ENCODE measurements at regions not wholly inside any gene's neighbourhood (a gene's known extent, or its start where the extent isn't known, plus 50 kb on each side); places are given as distances from the start of the nearest gene placed in this dataset.
"Not testable (repeated sequence)": the region's sequence is repeated elsewhere in the genome, so short reads cannot be mapped to it uniquely, and the experiment has no call there.

DNA sequence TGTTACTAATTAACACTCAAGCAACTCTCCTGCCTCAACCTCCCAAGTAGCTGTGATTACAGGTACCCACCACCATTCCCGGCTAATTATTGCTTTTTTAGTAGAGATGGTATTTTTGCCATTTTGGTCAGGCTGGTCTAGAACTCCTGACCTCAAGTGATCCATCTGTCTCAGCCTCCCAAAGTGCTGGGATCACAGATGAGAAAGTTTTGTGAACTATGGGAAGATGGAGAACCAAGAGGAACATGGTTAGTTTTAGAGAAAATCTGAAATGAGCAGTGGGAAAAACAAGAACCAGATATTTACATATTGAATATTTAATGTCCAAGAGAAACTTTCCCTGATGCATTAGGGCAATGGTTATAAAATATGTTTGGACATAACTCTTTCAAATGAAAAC, 863.6 kb upstream of the MIR17HG start:
- ATAC-seq (replicated peaks in 1 of 2), result no peak
- Mint-ChIP-seq H3K27me3 (ENCODE audit: low read depth) (no peaks in the 10 kb centered on the region), H3K4me3 (no peak overlapping the region), H3K27ac (no peak overlapping the region), H3K36me3 (ENCODE audit: insufficient read depth in 2 of 2) (no peaks in the 10 kb centered on the region), H3K9me3 (peaks cover 5 to 6% of the 10 kb centered on the region in 2 donors), H3K4me1 (ENCODE audit: low read depth) (no peaks in the 10 kb centered on the region)
- no peak for DNase-seq

- no peak for ATAC-seq (replicated peaks in 1 of 2)
- no peak overlapping the region for H3K27ac Mint-ChIP-seq
- no peaks in the 10 kb centered on the region for H3K36me3 Mint-ChIP-seq (ENCODE audit: insufficient read depth in 2 of 2)
- DNase-seq, result no peak
- H3K27me3 Mint-ChIP-seq (ENCODE audit: low read depth), result no peaks in the 10 kb centered on the region
- H3K4me3 Mint-ChIP-seq, result no peak overlapping the region
- peaks cover 3 to 6% of the 10 kb centered on the region in 2 donors for H3K9me3 Mint-ChIP-seq
- no peaks in the 10 kb centered on the region for H3K4me1 Mint-ChIP-seq (ENCODE audit: low read depth)
Measured at GRCh38 chr13:90485436-90485835, 862.1 kb upstream of the MIR17HG start.

GRCh38 chr13:90492872-90493271, 854.6 kb upstream of the MIR17HG start:
- Mint-ChIP-seq H3K9me3 (peaks cover 0 to 7% of the 10 kb centered on the region in 2 donors), H3K4me1 (ENCODE audit: low read depth) (no peaks in the 10 kb centered on the region), H3K27ac (no peak overlapping the region), H3K27me3 (ENCODE audit: low read depth) (no peaks in the 10 kb centered on the region), H3K4me3 (no peak overlapping the region), H3K36me3 (ENCODE audit: insufficient read depth in 2 of 2) (no peaks in the 10 kb centered on the region)
- DNase-seq, result no peak
- no peak for ATAC-seq (replicated peaks in 1 of 2)

DNA sequence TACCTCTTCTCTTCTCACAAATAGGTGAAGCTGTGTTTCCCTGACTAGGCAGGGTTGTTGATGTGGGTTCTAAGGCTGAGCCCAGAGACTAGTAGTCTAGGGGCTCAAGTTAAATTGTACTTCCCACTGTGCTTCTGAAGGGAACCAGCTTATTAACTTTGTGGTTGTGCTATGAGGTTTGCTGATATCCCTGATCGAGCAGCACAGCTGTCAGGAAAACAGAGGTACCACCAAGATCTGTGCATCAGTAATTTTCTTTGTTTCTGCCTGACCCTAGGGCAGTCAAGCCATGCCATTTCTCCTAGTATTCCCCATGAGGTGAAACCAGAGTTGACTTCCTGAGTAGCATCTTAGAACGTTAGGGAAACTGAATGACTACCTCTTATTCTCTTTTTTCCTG, 853.8 kb upstream of the MIR17HG start:
- Mint-ChIP-seq H3K27ac (no peak overlapping the region), H3K9me3 (peaks cover 0 to 7% of the 10 kb centered on the region in 2 donors), H3K36me3 (ENCODE audit: insufficient read depth in 2 of 2) (no peaks in the 10 kb centered on the region)

DNA sequence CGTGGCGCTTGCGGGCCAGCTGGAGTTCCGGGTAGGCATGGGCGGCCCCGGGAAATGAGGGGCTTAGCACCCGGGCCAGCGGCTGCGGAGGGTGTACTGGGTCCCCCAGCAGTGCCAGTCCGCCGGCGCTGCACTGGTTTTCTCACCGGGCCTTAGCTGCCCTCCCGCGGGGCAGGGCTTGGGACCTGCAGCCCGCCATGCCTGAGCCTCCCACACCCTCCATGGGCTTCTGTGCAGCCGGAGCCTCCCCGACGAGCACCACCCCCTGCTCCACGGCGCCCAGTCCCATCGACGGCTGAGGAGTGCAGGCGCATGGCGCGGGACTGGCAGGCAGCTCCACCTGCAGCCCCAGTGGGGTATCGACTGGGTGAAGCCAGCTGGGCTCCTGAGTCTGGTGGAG, 852.6 kb upstream of the MIR17HG start:
- not testable (repeated sequence) for H3K4me1 Mint-ChIP-seq (ENCODE audit: low read depth); H3K9me3 Mint-ChIP-seq; DNase-seq; H3K27me3 Mint-ChIP-seq (ENCODE audit: low read depth); H3K27ac Mint-ChIP-seq; ATAC-seq (replicated peaks in 1 of 2); H3K36me3 Mint-ChIP-seq (ENCODE audit: insufficient read depth in 2 of 2); H3K4me3 Mint-ChIP-seq

More for the DNA sequence above, 853.8 kb upstream of the MIR17HG start:
- Mint-ChIP-seq H3K27me3 (ENCODE audit: low read depth) (no peaks in the 10 kb centered on the region), H3K4me1 (ENCODE audit: low read depth) (no peaks in the 10 kb centered on the region), H3K4me3 (no peak overlapping the region)
- ATAC-seq (replicated peaks in 1 of 2) (no peak), DNase-seq (no peak)

DNA sequence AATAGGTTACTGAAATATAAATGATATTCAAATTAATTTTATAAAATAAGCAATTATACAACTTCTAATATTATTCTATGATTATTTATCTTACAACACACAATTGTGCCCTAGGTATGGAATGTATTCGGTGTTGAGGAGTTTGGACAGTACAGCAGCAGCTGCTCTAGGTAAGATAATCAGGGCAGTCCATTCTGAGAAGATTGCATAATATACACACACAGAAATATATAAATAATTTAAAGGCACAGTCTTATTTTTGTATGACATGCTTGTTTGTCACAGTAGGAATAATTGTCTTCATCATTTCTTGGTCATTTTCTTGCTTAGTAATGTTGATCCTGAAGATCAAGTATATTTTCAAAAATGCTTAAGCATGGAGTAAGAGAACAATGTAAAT, 849.4 kb upstream of the MIR17HG start:
- Mint-ChIP-seq H3K36me3 (ENCODE audit: insufficient read depth in 2 of 2) (no peaks in the 10 kb centered on the region), H3K9me3 (peaks cover 0 to 7% of the 10 kb centered on the region in 2 donors), H3K4me1 (ENCODE audit: low read depth) (no peaks in the 10 kb centered on the region), H3K27ac (no peak overlapping the region), H3K4me3 (no peak overlapping the region), H3K27me3 (ENCODE audit: low read depth) (no peaks in the 10 kb centered on the region)
- no peak for DNase-seq
- ATAC-seq (replicated peaks in 1 of 2), result no peak

GRCh38 chr13:90498816-90499215, 848.7 kb upstream of the MIR17HG start:
- no peaks in the 10 kb centered on the region for H3K4me1 Mint-ChIP-seq (ENCODE audit: low read depth)
- no peaks in the 10 kb centered on the region for H3K36me3 Mint-ChIP-seq (ENCODE audit: insufficient read depth in 2 of 2)
- peaks cover 1 to 5% of the 10 kb centered on the region in 2 donors for H3K9me3 Mint-ChIP-seq

DNA sequence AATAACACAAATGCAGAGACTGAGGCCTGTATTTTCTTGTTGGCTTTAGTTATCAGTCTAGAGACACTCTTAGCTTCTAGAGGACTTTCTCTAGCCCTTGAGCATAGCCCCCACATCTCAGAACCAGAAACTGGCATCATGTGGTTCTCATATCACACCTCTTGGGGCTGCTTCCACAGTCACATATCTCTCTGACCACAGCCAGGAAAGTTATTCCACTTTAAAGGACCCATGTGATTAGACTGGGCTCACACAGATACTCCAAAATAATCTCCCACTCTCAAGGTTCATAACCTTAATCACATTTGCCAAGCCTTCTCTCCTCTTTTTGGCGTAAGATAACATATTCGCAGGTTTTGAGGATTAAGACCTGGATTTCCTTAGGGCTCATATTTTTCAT, 846.9 kb upstream of the MIR17HG start:
- DNase-seq (no peak), ATAC-seq (replicated peaks in 1 of 2) (no peak)
- H3K27me3 Mint-ChIP-seq (ENCODE audit: low read depth), result no peaks in the 10 kb centered on the region
- no peak overlapping the region for H3K4me3 Mint-ChIP-seq
- no peaks in the 10 kb centered on the region for H3K36me3 Mint-ChIP-seq (ENCODE audit: insufficient read depth in 2 of 2)
- H3K9me3 Mint-ChIP-seq, result peaks cover 1 to 4% of the 10 kb centered on the region in 2 donors
- H3K27ac Mint-ChIP-seq, result no peak overlapping the region
- no peaks in the 10 kb centered on the region for H3K4me1 Mint-ChIP-seq (ENCODE audit: low read depth)

More at GRCh38 chr13:90498816-90499215, 848.7 kb upstream of the MIR17HG start:
- Mint-ChIP-seq H3K4me3 (no peak overlapping the region), H3K27me3 (ENCODE audit: low read depth) (no peaks in the 10 kb centered on the region), H3K27ac (no peak overlapping the region)
- ATAC-seq (replicated peaks in 1 of 2) (no peak), DNase-seq (no peak)

DNA sequence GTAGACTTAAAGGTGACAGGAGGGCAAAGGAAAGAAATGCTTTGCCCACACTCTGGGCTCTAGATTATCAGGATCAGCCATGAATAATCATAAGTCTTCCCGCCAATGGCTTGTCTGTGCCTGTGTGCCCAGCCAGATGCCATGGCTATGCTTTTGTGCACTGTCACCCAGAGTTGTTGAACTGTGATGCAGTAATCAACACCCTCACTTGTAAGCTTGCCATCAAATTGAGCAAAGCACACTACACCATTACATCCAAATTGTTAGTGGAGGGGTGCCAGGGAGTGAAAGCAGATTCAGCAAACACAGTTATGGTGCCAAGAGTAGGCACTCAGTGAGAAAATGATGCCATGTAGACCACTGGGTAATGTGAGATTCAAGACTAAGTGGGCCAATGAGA, 845.3 kb upstream of the MIR17HG start:
- Mint-ChIP-seq H3K4me1 (ENCODE audit: low read depth) (no peaks in the 10 kb centered on the region), H3K9me3 (peaks cover 7 to 10% of the 10 kb centered on the region in 2 donors), H3K27me3 (ENCODE audit: low read depth) (no peaks in the 10 kb centered on the region), H3K4me3 (no peak overlapping the region), H3K36me3 (ENCODE audit: insufficient read depth in 2 of 2) (no peaks in the 10 kb centered on the region), H3K27ac (no peak overlapping the region)
- DNase-seq (no peak), ATAC-seq (replicated peaks in 1 of 2) (no peak)

DNA sequence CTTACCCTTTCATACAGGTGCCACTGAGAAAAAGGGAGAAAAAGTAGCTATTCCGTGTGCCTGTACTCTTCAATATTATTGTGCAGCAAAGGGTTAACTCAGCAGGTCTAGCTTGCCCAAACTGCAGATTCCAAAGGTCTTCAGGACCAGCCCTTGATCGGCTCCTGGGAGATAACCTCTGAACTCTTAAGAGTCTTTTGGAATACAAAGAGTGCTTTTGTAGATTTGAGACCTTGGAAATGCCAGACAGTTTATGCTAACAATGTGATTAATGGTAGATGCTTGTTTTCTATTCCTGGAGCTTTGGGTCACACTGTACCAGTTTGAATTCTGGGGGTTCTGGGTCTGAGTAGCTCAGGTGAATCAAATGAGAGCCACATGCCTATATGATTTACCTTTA, 844.7 kb upstream of the MIR17HG start:
- H3K9me3 Mint-ChIP-seq, result peaks cover 7 to 10% of the 10 kb centered on the region in 2 donors
- ATAC-seq (replicated peaks in 1 of 2), result no peak
- H3K27ac Mint-ChIP-seq, result no peak overlapping the region
- H3K36me3 Mint-ChIP-seq (ENCODE audit: insufficient read depth in 2 of 2), result no peaks in the 10 kb centered on the region
- H3K4me1 Mint-ChIP-seq (ENCODE audit: low read depth), result no peaks in the 10 kb centered on the region
- DNase-seq, result no peak
- H3K4me3 Mint-ChIP-seq, result no peak overlapping the region
- no peaks in the 10 kb centered on the region for H3K27me3 Mint-ChIP-seq (ENCODE audit: low read depth)

DNA sequence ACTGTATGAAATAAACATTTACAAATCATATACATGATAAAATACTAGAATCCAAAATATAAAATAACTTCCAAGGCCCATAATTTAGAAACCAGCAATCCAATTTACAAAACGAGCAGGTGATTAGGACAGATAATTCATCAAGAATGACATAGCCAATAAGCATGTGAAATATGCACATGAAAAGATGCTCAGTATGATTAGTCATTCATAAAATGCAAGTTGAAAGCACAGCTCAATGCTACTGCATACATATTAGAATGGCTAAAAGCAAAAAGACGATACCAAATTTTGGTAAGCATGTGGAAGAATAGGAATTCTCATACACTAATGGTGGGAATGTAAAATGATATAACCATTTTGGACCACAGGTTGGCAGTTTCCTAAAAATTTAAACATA, 837.2 kb upstream of the MIR17HG start:
- Mint-ChIP-seq H3K9me3 (peaks cover 11 to 12% of the 10 kb centered on the region in 2 donors), H3K36me3 (ENCODE audit: insufficient read depth in 2 of 2) (no peaks in the 10 kb centered on the region), H3K4me3 (no peak overlapping the region), H3K27ac (no peak overlapping the region), H3K4me1 (ENCODE audit: low read depth) (no peaks in the 10 kb centered on the region), H3K27me3 (ENCODE audit: low read depth) (no peaks in the 10 kb centered on the region)
- ATAC-seq (replicated peaks in 1 of 2) (no peak), DNase-seq (no peak)

DNA sequence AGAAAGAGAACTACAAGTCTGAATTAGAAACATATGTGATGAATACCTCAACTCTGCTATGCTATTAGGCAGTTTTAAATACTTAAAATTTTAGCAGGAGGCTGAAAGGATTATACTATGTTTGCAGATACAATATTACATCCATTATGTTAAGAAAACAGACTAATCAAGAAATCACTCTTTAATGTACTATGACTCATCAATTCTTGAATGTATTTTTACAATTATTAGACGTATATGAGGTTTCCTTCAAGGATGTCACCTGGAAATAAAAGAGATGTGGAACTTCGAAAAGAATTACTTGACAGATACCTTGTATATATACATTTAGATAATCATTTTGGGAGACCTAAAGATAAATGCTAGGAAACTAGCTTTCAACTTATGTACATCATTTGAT, 835.6 kb upstream of the MIR17HG start:
- Mint-ChIP-seq H3K27ac (no peak overlapping the region), H3K9me3 (peaks cover 9 to 11% of the 10 kb centered on the region in 2 donors), H3K36me3 (ENCODE audit: insufficient read depth in 2 of 2) (no peaks in the 10 kb centered on the region), H3K4me3 (no peak overlapping the region), H3K4me1 (ENCODE audit: low read depth) (no peaks in the 10 kb centered on the region), H3K27me3 (ENCODE audit: low read depth) (no peaks in the 10 kb centered on the region)
- ATAC-seq (replicated peaks in 1 of 2) (no peak), DNase-seq (no peak)

- not testable (repeated sequence) for H3K27ac Mint-ChIP-seq; H3K36me3 Mint-ChIP-seq (ENCODE audit: insufficient read depth in 2 of 2); ATAC-seq (replicated peaks in 1 of 2); H3K4me3 Mint-ChIP-seq; H3K4me1 Mint-ChIP-seq (ENCODE audit: low read depth); H3K9me3 Mint-ChIP-seq; DNase-seq; H3K27me3 Mint-ChIP-seq (ENCODE audit: low read depth)
Measured at GRCh38 chr13:90514712-90515111, 832.8 kb upstream of the MIR17HG start.

DNA sequence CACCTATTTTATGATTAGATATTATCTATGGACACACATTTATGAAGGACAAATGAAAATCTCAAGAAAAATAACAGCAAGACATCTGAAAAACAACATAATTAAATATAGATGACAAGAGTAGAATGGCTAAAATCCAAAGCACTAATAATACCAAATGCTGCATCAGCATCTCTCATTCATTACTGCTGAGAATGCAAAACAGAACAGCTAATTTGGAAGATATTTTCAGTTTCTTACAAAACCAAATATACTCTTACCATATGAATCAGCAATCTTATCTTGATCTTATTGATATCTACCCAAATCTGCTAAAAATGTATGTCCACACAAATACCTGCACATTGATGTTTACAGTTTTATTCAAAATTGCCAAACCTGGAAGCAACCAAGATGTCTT, 829.1 kb upstream of the MIR17HG start:
- no peak for DNase-seq
- Mint-ChIP-seq H3K36me3 (ENCODE audit: insufficient read depth in 2 of 2) (peaks cover 0 to 2% of the 10 kb centered on the region in 2 donors), H3K27ac (no peak overlapping the region), H3K4me1 (ENCODE audit: low read depth) (no peaks in the 10 kb centered on the region), H3K4me3 (no peak overlapping the region), H3K27me3 (ENCODE audit: low read depth) (no peaks in the 10 kb centered on the region), H3K9me3 (peaks cover 10 to 14% of the 10 kb centered on the region in 2 donors)
- no peak for ATAC-seq (replicated peaks in 1 of 2)
